ENCODE measurements at regions not wholly inside any gene's neighbourhood (a gene's known extent, or its start where the extent isn't known, plus 50 kb on each side); places are given as distances from the start of the nearest gene placed in this dataset.

DNA sequence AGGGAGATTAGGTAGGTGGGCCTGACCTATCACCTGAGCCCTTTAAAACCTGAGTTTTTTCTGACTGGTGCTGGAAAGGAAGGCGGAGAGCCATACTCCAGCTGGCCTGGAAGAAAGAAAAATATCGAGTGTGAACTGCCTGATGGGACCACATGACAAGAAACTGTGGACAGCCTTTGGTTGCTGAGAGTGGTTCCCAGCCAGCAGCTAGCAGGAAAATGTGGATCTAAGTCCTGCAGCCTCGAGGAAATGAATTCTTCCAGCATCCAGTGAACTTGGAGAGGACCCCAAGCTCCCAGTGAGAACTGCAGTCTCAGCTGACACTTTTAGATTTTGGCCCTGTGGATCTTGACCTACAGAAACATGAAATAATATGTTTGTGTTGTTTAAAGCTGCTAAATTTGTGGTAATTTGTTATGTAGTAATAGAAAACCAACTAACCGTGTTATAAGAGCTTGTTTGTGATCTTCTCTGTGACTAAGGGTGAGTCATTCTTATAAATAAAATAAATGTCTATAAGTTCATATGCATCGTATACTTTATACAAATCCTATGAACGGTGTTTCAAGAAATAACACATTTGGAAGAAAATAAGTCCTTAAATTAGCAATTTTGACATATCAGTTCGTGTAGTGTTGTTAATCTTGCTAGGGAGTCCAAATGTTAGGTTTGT is 359.6 kb downstream of the BMP4 start:
- TF ChIP-seq RAD21 (IDR thresholded peaks at IDR 0.05 in 1 of 2, conservative IDR thresholded peaks at IDR 0.05 in 1 of 2; ENCODE audit: low read depth in 2 of 2, low read length in 2 of 2) = no peak
- TF ChIP-seq, protein P1, sequence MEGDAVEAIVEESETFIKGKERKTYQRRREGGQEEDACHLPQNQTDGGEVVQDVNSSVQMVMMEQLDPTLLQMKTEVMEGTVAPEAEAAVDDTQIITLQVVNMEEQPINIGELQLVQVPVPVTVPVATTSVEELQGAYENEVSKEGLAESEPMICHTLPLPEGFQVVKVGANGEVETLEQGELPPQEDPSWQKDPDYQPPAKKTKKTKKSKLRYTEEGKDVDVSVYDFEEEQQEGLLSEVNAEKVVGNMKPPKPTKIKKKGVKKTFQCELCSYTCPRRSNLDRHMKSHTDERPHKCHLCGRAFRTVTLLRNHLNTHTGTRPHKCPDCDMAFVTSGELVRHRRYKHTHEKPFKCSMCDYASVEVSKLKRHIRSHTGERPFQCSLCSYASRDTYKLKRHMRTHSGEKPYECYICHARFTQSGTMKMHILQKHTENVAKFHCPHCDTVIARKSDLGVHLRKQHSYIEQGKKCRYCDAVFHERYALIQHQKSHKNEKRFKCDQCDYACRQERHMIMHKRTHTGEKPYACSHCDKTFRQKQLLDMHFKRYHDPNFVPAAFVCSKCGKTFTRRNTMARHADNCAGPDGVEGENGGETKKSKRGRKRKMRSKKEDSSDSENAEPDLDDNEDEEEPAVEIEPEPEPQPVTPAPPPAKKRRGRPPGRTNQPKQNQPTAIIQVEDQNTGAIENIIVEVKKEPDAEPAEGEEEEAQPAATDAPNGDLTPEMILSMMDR (IDR thresholded peaks at IDR 0.05; ENCODE audit: control extremely low read depth in 1 of 3, insufficient read depth in 1 of 3, low read depth in 1 of 3, low read length in 3 of 3) = no peak
- no peak for TF ChIP-seq CTBP2 (IDR thresholded peaks at IDR 0.05; ENCODE audit: borderline replicate concordance, insufficient read depth, insufficient read length, low read length)
- TF ChIP-seq POLR2A (IDR thresholded peaks at IDR 0.05; ENCODE audit: control extremely low read depth in 1 of 2, low read depth in 2 of 2, low read length in 2 of 2) = no peak
- TF ChIP-seq EP300 (IDR thresholded peaks at IDR 0.05; ENCODE audit: borderline replicate concordance in 1 of 2, low read depth in 2 of 2, low read length in 2 of 2) = no peak
- TF ChIP-seq, protein P2, sequence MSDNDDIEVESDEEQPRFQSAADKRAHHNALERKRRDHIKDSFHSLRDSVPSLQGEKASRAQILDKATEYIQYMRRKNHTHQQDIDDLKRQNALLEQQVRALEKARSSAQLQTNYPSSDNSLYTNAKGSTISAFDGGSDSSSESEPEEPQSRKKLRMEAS (IDR thresholded peaks at IDR 0.05) = no peak
- no peak for TF ChIP-seq RFX5 (IDR thresholded peaks at IDR 0.05; ENCODE audit: borderline replicate concordance, low read depth, low read length)
- TF ChIP-seq TAF1 (IDR thresholded peaks at IDR 0.05; ENCODE audit: low read depth, low read length) = no peak
- no peak for TF ChIP-seq JUND (IDR thresholded peaks at IDR 0.05; ENCODE audit: low read length)
- TF ChIP-seq ASH2L (IDR thresholded peaks at IDR 0.05; ENCODE audit: low read length) = no peak
- TF ChIP-seq JUN (IDR thresholded peaks at IDR 0.05; ENCODE audit: low read depth, low read length) = no peak
- TF ChIP-seq, protein P3, sequence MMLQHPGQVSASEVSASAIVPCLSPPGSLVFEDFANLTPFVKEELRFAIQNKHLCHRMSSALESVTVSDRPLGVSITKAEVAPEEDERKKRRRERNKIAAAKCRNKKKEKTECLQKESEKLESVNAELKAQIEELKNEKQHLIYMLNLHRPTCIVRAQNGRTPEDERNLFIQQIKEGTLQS (IDR thresholded peaks at IDR 0.05; ENCODE audit: insufficient read depth, low read depth, low read length) = no peak
- TF ChIP-seq RXRA (IDR thresholded peaks at IDR 0.05; ENCODE audit: insufficient read depth, low read depth, low read length) = no peak
- no peak for TF ChIP-seq ZNF274 (IDR thresholded peaks at IDR 0.05; ENCODE audit: borderline replicate concordance, extremely low read depth, low read length)

All from H1 (cell line).